ENCODE measurements at regions not wholly inside any gene's neighbourhood (a gene's known extent, or its start where the extent isn't known, plus 50 kb on each side); places are given as distances from the start of the nearest gene placed in this dataset.

DNA sequence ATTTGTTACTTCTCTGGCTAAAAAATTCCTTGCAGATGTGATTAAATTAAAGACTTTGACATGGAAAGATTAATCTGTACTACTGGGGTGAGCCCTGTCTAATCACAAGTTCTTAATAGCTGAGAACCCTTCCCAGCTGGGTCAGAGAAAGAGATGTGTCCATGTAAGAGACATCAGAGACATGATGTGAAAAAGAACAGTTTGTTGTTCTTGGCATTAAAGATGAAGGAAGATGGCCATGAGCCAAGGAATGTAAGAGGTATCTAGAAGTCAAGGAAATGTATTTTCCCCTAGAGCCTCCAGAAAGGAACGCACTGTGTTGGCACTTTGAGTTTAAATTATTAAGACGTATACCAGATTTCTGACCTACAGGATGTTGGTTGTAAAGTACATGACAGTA, 1271.5 kb upstream of the PRMT6 start:
- TF ChIP-seq, protein P1, sequence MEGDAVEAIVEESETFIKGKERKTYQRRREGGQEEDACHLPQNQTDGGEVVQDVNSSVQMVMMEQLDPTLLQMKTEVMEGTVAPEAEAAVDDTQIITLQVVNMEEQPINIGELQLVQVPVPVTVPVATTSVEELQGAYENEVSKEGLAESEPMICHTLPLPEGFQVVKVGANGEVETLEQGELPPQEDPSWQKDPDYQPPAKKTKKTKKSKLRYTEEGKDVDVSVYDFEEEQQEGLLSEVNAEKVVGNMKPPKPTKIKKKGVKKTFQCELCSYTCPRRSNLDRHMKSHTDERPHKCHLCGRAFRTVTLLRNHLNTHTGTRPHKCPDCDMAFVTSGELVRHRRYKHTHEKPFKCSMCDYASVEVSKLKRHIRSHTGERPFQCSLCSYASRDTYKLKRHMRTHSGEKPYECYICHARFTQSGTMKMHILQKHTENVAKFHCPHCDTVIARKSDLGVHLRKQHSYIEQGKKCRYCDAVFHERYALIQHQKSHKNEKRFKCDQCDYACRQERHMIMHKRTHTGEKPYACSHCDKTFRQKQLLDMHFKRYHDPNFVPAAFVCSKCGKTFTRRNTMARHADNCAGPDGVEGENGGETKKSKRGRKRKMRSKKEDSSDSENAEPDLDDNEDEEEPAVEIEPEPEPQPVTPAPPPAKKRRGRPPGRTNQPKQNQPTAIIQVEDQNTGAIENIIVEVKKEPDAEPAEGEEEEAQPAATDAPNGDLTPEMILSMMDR (IDR thresholded peaks at IDR 0.05) = no peak
- TF ChIP-seq POLR2A (IDR thresholded peaks at IDR 0.05) = no peak
- no peak for TF ChIP-seq EP300 (IDR thresholded peaks at IDR 0.05)
